Right renal pelvis (tissue), 4 donors: ENCODE measurements at regions not wholly inside any gene's neighbourhood (a gene's known extent, or its start where the extent isn't known, plus 50 kb on each side); places are given as distances from the start of the nearest gene placed in this dataset.
"Not testable (repeated sequence)": the region's sequence is repeated elsewhere in the genome, so short reads cannot be mapped to it uniquely, and the experiment has no call there.

Source experiments
- DNase-seq, 4 donors: peaks; one replicate each; pipeline ENCODE4 v3.0.0-alpha.2; 2013; ENCODE audit warnings: low read depth in 4 of 4, low spot score in 3 of 4, missing footprints in 1 of 4

- DNase-seq, result not testable (repeated sequence)
These were observed 846.4 kb downstream of the RPIA start for GRCh38 chr2:89537862-89538261.

DNA sequence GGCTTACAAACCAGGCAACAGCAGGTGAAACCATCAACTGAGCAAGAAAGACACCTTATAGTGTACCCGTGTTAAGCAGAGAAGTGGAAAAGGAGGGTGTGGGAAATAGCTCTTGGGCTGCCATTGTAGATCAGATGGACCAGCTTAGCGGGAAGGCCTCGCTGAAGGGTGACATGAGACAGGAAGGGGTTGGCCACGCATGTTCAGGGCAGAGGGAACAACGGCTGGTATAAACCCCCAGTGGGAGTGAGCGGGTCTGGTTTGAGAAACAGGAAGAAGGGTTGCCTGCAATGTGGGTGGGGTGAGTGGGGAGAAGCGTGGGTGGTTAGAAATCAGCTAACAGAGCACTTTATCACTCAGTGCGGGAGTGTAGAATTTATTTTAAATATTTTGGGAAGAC is 852.6 kb downstream of the RPIA start:
- not testable (repeated sequence) for DNase-seq

DNA sequence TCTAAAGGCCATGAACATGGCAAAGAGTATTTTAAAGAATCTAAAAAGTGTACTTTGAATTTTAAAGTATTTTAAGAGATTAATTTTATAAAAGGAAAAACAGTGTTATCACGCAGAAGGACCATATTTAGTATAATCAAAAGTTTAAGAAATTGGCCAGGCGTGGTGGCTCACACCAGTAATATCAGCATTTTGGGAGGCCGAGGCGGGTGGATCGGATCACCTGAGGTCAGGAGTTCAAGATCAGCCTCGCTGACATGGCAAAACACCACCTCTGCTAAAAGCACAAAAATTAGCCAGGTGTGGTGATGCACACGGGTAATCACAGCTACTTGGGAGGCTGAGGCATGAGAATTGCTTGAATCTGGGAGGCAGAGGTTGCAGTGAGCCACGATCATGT is 887.7 kb downstream of the RPIA start:
- not testable (repeated sequence) for DNase-seq

GRCh38 chr2:89582816-89583215 is 891.3 kb downstream of the RPIA start:
- DNase-seq, result not testable (repeated sequence)

DNA sequence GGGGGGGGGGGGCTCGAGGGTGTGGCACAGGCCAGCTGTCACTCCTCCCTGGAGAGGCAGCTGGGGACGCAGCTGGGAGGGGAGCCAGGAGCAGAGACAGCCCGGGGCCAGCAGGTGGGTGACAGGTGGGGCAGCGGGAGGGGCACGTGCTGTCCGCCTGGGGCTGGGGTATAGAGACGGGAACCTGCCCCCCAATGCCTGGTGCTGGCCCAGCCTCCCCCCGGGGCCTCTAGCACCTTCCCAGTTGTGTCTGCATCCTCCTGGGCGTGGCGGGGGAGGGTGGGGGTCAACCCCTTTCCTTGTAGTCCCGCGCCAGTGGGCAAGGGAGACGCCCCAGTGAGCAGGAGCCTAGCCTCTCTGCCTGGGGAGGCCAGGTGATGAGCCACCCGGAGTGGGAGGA is 892.6 kb downstream of the RPIA start:
- not testable (repeated sequence) for DNase-seq

DNA sequence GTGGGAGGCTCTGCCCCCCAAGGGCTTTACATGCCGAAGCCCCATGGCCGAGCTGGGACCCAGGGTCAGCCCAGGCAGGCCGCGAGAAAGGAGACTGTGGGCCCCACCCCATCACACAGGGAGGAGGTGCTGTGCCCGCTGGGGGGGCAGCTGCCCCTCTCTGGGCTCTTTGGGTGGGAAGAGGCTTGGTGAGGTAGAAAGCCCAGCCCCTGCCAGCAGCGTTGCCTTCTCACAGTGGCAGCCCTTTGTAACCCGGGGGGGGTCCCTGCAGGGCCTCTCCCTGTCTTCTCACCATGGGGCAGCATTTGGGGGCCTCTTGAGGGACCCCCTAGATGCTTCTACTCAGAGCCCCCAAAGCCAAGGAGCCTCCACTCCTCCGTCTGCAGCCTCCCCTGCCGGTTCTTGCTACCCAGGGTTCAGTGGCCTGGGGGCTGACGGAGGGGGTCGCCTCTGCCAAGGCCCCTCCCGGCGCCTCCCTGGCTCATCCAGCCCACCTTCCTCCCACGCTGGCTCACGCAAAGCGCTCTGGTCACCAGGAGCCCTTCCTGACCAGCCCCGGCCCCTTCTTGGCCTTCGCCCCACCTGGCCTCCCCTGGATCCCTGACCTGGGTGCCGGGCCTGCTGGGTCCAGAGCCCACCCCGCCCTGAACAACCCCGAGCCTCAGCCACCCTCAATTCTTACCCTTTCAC is 893.5 kb downstream of the RPIA start:
- DNase-seq, result not testable (repeated sequence)

DNA sequence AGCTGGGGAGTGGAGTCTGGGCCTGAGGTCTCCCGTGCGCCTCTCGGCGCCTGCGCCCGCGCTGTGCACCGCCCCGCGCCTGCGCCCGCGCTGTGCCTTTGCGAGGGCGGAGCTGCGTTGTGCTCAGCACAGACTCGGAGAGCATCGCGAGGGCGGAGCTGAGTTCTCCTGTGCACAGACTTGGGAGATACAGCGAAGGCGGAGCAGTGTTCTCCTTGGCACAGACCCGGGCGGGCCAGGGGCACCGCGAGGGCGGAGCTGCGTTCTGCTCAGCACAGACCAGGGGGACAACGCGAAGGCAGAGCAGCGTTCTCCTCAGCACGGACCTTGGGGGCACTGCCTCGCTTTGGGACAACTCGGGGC is 894.1 kb downstream of the RPIA start:
- peak; percentile 20 to 41 (median 34) for DNase-seq

GRCh38 chr2:89599843-89600242 is 908.4 kb downstream of the RPIA start:
- not testable (repeated sequence) for DNase-seq

GRCh38 chr2:89606514-89606913 is 915.0 kb downstream of the RPIA start:
- DNase-seq, result not testable (repeated sequence)

DNA sequence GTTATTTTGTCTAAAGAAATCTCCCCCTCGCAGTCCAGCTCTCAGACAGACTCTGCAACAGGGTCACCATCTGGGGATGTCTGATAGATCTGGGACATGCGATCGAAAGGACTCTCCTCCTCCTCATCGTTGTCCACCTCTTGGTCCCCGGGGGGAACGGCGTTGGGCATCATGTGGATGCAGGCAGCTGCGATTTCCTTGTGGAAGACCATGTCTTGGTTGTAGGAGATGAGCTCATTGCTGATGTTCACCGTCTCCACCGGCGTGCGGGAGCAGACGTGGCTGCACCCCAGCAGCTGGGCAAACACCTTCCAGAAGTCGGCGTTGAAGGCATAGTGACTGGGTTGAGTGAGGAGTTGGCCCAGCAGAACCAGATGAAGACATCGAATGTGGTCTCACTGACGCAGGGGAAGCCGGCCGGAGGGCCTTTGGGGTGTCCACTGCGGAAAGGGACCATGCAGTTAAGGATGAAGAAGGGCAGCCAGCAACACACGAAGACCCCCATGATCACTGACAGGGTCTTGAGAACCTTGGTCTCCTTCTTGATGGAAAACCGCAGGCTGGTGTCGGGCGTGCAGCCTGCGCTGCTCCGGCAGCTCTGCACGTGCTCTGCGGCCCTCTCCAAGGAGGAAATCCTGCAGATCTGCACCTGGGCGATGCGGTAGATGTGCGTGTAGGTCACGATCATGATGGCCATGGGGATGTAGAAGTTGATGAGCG is 918.9 kb downstream of the RPIA start:
- not testable (repeated sequence) for DNase-seq

- not testable (repeated sequence) for DNase-seq
These were observed 919.5 kb downstream of the RPIA start for GRCh38 chr2:89610927-89611515.

DNA sequence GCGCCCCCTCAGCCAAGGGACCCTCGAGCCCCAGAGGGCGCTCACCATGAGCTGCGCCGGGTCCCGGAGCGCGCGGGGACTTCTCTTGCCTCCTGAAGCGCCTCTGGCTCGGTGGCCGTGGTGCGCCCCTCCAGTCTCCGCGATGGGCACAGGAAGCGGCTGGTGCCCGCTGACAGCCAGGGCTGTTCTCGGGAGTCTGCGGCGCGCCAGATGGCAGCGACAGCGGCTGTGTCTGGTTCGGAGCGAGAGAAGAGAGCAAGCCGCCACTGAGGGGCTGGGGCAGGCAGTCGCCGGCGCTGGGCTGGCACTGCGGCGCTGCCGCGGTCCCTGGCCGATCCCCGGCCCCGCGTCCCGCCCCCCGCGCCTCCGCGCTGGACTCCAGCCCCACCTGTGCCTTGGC is 920.2 kb downstream of the RPIA start:
- not testable (repeated sequence) for DNase-seq

DNA sequence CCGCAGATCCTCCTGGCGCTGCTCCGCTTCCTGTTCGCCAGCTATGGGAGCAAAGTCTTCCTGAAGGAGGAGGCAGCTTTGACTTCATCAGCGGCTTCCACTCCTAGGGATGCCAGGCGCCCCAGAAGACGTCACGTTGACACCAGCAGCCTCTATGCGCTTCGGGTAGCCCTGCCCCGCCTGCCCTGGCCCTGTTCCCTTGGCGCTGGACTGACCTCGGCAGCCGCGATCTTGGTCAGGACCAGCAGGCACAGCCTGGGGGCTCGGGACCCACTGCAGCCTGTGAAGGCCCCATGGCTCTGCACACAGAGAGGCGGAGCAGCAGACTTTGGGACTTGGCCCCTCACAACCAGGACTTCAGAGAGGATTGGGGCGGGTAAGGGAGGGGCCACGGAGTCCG is 957.8 kb downstream of the RPIA start:
- DNase-seq, result not testable (repeated sequence)

DNA sequence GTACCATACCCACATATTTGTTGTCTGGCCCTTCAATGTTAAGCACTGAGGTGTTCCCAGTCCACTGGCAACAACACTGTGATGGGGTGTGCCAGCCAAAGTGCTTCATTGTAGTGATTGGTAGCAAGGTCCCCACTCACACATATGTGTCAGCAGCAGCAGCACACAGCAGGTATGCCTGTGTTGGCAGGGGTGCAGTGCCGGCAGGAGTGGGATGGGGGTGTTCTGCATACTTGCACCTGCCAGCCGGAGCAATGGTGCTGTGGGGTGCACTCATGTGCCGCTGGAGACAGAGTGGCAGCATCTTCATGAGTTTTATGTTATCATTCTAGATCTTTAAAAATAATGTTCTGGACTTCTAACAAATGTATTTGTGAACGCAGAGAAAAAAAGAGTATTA is 987.8 kb downstream of the RPIA start:
- not testable (repeated sequence) for DNase-seq
